GM18519 (cell line): ENCODE measurements at regions not wholly inside any gene's neighbourhood (a gene's known extent, or its start where the extent isn't known, plus 50 kb on each side); places are given as distances from the start of the nearest gene placed in this dataset.

Experiments used
- ATAC-seq: cut with Tn5 transposase; IDR thresholded peaks from one replicate; pipeline ENCODE4 v1.9.1; 2021; ENCODE audit warnings: mild to moderate bottlenecking, moderate library complexity; ENCODE audit not compliant: unreplicated experiment, low FRiP score

GRCh38 chr13:77480066-77480465 is 55.4 kb upstream of the SCEL start:
- no peak for ATAC-seq

GRCh38 chr13:77479326-77479725 is 56.2 kb upstream of the SCEL start:
- ATAC-seq = no peak

GRCh38 chr13:77477299-77477848 is 58.1 kb upstream of the SCEL start:
- ATAC-seq = no peak

GRCh38 chr13:77476456-77476855 is 59.0 kb upstream of the SCEL start:
- no peak for ATAC-seq

GRCh38 chr13:77475345-77476084 is 60.0 kb upstream of the SCEL start:
- no peak for ATAC-seq

GRCh38 chr13:77470986-77471385 is 64.5 kb upstream of the SCEL start:
- ATAC-seq = no peak

GRCh38 chr13:77466753-77467422 is 68.6 kb upstream of the SCEL start:
- no peak for ATAC-seq

- ATAC-seq = no peak
Observed at GRCh38 chr13:77465603-77466195, 69.8 kb upstream of the SCEL start.

- ATAC-seq = peak; percentile 87
Observed at GRCh38 chr13:77460195-77460594, 75.3 kb upstream of the SCEL start.

- no peak for ATAC-seq
Observed at GRCh38 chr13:77459592-77459991, 75.9 kb upstream of the SCEL start.

- no peak for ATAC-seq
Observed at GRCh38 chr13:77458736-77459135, 76.8 kb upstream of the SCEL start.

- ATAC-seq = no peak
Observed at GRCh38 chr13:77457966-77458365, 77.5 kb upstream of the SCEL start.

GRCh38 chr13:77456271-77456670 is 79.2 kb upstream of the SCEL start:
- no peak for ATAC-seq

GRCh38 chr13:77449265-77449664 is 86.2 kb upstream of the SCEL start:
- no peak for ATAC-seq

- ATAC-seq = no peak
Observed at GRCh38 chr13:77448689-77449088, 86.8 kb upstream of the SCEL start.

GRCh38 chr13:77443511-77443910 is 92.0 kb upstream of the SCEL start:
- no peak for ATAC-seq

GRCh38 chr13:77437267-77437666 is 98.2 kb upstream of the SCEL start:
- no peak for ATAC-seq

- ATAC-seq = no peak
Observed at GRCh38 chr13:77434289-77434688, 101.2 kb upstream of the SCEL start.

GRCh38 chr13:77431449-77431848 is 104.1 kb upstream of the SCEL start:
- ATAC-seq = no peak

- peak; percentile 56 for ATAC-seq
Observed at GRCh38 chr13:77430377-77430951, 103.6 kb upstream of the MYCBP2 start.
